Left hindlimb (tissue), 1 donor: ENCODE measurements at regions not wholly inside any gene's neighbourhood (a gene's known extent, or its start where the extent isn't known, plus 50 kb on each side); places are given as distances from the start of the nearest gene placed in this dataset.

ENCODE experiments used
- DNase-seq: peaks from one replicate; pipeline ENCODE4 v3.0.0-alpha.2; 2018

DNA sequence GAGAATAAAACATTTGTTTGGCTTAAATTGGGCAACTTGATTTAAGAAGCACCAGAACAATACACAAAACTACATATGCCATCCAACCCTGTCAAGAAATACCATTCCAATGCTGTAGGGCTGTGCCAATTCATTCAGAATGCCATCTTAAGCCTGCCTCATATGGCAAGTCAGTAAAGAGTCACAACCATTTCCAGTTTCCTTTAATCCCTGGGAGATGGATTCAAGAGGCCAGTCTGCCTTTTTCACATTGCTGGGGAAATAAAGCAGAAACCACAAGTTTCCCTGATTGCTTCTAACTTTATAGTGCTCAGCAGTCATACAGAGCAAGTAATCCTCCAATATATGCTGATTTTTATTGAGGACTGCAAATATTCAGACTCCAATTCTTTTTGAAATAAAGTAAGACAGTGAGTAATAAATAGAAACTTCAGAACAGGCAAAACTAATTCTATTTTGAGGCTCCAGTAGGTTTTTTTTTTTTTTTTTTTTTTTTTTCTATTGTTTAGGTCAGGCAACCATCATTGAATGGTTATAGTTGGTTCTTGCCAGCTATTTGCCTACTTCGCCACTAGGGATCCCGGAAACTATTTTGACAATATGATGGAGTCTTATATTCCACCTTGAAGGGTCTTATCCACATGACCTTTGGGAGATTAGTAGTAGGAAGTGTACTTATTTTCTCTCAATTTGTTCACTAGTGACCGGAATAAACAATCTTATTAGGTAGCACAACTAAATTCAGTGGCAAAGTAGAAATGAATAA lies 400.9 kb upstream of the MEF2C start:
- DNase-seq, result no peak

DNA sequence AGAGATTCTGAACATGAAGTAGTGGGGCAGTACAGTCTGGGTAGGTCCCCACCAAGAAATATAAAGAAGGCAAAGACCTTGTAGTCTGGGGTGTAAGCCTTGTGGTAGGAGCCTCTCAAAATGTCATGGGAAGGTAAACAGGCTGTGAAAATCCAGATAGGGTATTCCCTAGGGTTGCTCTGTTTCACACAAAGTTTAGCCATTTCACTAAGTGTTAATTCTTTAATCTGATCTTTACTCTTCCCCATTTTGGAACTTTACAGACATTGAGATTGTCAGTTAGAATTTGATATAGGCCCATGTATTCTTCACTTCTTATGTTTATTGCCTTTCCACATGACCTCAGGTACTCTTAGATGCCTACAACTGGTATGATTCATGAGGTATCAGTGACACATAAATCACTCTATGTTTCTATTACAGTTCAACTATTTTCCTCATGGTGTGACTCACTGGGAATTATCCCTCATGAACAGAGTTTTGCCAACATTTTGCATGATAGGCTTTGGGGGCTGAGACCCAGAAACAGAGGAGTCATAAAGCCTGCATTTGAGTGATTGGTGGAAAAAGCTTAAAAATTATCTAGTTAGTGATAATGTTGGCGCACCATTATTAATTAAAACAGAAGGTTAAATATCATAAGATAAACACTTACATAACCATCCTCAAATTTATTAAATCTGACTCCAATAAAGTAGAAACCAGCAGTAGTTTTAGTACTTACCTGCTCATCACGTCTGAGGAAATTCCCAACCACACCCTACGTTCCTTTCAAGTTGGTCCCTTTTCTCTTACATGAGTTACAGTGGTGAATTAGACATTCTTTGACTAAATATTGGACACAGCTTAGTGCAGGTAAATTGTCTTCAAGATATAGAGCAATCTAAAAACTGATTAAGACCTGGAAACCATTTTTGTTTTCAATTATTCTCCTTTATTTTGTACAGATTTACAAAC lies 399.8 kb upstream of the MEF2C start:
- DNase-seq, result no peak

DNA sequence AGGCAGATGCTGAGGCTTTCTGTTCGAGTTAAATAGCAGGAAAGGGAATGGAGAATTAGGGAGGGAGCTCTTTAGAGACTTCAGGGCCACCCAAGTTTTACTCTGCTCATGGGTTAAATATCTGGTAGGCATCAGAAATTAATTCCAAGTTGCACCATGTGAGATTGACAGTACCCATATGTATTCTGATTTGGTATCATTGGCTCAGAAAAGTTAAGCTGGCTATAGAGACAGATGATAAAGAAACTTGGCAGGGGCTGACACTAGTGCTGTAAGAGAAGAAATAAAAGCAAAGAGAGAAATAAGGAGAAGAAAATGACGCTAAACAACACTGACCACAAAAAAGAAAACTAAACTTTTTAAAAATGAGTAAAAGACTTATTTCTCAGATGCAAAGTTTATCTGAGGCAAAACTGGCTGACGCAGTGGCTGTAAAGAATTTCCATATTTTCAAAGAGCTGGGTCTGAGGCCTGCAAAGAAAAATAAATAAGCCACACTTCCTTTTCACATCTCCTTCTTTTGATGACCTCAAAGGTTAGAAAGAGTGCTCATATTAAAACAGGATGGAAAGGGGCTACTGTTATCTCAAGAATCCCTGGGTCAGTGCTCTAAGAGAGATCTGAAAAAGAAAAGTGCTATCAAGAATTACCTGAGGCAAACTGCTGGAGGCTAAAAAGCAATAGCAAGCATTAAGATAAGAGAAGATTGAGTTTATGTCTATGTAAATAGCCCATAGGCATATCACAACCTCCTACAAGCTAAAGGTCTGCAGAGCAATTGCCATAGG lies 399.0 kb upstream of the MEF2C start:
- DNase-seq, result no peak

DNA sequence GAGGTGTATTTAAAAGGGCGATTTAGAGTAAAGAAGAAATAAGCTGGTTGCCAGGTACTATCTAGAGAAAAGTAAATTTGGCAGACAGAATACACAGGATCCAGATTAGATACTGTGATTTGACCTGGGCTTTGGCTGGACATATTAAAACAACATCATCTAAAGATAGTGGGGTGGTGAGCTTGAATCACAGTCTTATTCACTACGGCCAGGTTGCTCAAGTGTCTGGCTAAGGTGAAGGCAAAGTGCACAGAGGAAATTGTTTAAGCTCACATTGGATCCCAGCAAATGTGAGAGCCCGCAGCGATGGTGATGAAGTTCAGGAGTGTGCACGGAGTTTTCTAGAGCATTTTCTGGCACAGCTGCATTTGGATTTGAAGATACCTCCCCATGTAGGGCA lies 398.2 kb upstream of the MEF2C start:
- no peak for DNase-seq

DNA sequence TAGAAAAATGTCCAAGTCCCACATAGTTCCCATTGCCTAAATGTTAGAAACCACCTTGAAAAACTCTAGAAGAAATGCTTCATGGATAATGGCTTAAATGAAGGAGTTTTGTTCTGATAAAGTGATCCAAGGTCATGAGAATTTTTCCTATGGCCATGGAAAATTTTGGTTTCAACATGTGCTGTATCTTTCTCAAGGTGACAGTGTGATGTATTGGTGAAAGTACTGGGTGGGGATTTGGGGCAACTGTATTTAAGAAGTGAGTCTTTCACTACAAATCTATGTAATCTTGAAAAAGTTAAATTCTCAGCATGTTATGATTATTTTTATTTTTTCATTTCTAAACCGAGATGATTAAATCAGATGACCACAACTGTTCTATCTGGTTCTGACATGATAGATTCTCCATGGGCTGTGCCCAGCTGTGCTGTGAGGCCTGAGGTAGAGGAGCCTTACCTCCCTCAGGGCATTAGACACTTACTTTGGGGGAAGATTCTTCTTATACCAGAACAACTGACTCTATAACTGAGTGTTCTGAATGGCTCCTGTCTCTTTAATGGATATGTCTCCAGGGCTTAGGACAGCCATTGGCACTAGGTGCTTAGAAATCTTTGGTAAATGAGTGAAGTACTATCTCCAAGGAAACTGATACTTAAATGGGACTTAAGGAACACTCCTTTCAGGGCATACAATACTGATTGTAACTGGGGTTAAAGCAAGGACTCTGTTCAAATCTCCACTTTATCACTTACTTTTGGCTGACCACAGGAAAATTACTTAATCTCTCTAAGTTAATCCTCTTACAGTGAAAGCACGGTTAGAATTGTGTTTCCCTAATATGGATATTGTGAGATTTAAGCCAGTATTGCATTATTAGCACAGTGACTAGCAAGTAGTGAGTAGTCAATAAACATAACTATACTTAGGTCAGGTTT lies 397.4 kb upstream of the MEF2C start:
- DNase-seq, result no peak

DNA sequence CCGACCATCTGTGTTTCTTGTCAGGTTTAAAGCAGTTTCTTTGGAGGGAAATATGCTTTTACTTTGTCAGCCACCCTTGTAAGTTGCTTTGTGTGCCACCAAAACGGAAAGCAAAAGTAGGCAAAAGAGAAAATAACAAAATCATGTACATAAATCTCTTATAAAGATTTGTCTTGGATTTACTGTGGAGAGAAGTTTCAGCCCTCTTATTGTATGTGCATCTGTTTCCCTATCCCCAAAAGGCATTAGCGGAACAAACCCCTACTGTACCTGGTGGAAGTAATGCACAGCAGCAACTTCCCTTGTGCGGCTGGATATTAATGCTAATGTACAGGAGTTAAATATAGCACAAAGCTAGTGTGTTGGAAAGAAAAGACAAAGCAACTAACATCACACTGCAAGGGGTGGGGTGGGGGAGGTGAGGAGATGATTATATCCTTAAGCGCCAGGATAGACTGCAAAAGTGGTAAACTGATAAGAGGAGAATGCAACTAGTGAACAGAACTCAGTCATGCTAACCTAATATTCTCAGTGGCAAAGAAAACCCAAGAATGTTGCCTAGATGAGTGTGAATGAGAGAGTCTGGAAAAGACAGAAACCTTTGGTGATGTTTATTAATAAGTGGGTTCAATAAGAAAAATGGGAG lies 396.5 kb upstream of the MEF2C start:
- no peak for DNase-seq

DNA sequence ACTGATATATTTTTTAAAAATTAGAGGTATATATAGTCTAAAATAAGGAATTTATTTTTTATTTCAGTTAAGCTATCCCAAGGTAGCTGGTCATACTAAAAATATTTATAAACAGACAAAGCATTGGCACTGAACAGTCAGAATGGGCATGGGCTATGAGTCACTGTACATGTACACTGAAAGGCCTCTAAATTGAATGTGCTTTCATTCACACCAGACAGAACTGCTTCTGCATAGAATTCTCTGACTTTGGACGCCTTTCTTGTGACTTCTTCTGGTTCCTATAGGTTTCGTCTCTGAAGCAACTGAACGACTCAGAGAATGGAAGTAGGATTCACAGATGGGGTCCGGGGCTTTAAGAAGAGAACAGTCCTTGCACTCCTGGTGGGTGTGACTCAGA lies 394.8 kb upstream of the MEF2C start:
- no peak for DNase-seq

DNA sequence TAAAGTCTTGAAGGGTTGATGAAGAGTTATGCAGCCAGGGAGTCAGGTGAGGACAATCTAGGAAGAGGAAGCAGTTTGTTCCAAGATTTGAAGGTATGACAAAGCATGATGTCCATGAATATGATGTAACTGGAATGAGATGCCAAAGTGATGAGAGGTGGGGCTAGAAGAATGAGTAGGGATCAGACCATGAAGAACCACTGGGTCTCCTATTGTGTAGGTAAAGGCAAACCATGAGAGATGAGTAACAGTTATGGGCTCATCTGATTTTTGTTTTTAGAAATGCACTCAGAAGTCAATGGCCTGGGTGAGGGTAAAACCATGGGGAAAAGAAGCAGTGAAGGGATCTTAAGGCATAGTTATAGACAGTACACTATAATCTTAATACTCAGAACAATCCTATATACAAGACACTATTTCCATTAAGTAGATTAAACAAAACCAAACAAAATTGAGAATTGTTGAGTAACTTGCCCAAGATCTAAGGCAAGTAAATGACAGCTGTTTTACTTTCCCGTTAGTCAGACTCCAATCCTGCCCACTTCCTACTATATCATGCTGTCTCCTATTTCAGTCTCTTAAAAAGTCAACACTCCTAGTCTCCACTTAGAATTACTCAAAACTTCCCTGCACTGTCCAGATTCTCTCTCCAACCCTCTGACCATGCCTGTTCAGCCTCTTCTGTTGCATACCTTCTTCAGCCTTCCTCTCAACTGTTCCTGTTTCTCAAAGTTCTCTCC lies 393.8 kb upstream of the MEF2C start:
- DNase-seq, result no peak

DNA sequence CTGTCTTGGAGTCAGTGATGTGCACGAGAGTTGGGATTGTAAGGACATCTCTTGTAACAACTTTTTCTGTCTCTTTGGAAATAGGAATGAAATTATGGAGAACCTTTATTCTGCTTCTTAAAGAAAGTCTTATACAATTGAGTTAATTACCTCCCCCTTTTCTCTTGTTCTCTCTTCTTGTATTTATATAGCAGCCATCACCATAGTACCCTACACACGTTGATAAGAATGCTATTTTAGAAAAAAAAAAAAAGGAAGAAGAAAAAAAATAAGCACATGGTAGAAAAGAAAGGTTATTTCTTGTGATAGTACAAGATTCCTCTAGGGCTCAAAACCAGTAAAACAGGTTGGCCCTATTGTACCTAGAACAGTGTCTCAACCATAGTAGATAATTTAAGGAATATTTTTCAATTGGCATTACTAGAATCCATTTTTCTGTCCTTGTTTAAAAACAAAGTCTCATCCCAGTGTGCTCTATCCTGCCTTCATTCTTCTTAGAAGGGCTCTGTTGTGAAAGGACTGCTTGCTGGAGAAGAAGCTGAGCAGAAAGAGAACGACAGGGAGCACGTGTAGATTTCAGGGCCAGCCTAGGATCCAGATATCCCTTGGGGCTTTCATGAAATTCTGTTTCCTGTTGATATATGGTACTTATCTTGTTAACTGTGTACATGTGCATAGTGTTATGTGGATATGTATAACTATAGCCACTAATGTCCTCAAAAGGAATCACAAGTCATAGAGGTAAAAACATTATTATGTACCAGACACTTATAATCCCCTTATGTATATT lies 392.3 kb upstream of the MEF2C start:
- DNase-seq, result no peak

DNA sequence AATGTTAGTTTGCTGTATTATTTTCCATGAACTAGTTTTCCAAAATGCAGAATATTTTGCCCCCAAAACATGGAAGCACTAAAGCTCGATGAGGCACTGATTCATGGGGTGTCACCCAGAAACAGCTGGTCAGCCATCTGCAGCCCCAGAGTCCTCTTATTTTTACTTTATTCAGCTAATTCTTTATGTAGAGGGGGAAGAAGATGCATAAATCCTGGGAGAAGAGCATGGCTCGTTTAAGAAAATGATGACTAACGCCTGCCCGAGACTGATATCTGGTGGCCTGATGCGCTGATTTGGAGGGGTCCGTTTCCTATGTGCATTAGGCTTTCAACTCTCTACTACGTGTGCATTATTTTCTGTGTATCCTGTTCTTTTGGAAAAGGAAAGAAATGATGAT lies 390.3 kb upstream of the MEF2C start:
- no peak for DNase-seq

DNA sequence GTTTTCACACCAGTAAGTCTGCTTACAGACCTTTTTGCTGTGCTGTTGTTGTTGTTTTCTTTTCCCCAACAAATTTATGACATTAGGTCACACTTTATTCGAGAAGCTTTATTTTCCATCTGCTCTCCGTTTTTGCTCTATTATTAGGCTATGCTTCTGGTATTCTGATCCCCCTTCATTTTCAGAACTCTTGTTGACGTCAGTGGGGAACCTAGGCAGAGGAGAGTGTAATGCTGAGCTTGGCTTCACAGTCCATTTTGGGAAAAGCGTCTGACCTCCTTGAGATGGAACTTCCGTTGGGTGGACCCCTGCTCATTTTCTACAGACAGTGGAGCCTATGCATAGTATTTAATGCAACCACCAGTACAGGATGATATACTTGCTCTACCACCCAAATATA lies 387.9 kb upstream of the MEF2C start:
- no peak for DNase-seq

DNA sequence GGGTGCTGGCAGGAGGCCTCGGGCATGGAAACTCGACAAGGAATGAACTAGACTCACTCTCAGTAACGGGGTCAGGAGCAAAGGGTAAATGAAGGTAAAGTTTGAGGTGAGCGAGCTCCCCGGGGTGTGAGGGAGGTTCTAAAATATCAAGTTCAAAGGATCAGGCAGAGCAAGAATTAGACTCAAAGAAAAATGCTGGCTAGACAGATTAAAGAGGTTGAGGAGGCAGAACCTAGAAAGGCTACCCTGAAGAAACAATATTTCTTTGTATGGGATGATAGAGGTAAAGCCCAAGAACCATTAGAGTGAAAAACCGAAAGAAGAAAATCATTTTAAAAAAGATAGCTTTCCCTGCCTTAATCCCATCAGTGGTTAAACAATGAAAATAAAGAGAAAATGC lies 386.7 kb upstream of the MEF2C start:
- no peak for DNase-seq

DNA sequence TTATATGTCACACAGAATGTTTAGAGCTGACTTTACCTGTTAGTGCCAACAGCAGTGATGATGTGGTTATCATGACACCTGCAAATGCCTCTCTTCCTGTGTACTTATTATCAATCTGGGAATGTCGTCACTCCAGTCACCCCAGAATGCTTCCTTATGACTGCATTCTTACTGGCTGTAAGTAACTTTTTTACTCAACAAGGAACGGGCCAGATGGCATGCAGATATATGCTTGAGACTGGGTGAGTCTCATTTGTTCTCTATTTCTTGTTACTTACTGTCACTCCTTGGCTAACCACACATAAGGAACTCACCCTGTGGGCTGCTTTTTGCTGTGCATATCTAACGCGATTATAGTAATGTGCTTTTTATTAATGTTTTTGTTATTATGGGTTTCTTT lies 385.5 kb upstream of the MEF2C start:
- DNase-seq, result no peak

DNA sequence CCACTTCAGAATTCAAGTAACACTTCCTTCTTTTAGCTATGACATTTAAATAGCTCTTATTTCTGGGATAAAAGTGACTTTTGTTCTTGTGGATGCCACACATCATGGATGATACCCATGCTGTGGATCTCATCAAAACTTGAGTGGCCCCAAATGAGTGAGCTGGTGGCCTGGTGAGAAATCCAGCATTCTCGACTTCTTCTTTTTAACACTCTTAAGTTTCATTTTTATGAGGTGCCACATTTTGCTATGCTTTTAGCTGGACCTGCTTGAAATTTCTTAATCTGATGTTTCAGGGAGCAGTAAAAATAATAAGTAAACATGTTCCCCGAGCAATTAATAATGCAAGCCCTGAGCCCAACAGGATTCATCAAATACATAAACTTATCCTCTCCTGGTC lies 384.8 kb upstream of the MEF2C start:
- no peak for DNase-seq

DNA sequence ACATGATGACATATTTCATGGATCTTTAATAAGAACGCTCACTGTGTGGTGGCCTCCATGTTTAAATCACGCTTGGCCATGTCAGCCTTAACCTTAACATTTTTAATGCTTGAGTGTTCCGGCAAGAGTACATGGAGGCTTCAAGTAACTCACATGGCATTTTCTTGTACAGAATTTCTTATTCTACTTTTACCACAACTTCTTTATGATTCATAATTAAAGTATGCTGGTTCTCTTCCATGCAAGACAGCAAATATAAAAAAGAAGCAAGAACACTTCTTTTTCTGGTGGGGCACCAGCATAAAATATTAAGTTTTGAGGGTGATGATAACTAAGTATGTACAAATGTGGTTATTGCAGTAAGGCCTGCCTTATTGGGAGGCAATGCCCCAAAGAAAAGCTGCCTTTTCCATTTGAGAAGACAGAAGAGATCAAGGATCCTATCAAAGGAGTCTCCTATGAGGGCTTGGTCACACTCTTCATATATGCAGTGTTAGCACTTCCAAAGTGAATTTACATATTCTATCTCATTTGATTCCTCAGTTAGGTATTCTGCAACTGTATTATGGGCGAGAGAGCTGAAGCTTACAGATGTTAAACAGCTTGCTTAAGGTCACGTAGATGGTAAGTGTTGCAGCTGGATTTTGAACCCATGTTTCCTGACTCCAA lies 382.7 kb upstream of the MEF2C start:
- no peak for DNase-seq

DNA sequence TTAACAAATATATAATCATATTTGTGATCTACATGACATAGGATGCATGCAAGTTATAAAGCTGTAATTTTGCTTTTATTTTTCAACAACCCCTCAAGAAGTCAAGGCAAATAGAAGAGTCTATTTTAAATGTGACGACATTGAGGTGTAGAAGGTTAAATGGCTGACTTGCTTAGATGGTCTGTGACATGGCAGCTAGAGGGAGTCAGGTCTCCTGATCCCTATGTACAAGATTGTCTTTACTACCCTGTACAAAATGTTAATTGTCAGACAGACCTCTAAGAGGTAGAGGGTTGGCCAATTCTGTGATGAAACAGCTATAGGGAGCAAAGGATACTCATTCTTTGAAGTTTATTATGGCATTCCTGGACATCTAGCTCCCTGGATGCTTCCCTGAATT lies 380.9 kb upstream of the MEF2C start:
- DNase-seq, result no peak

DNA sequence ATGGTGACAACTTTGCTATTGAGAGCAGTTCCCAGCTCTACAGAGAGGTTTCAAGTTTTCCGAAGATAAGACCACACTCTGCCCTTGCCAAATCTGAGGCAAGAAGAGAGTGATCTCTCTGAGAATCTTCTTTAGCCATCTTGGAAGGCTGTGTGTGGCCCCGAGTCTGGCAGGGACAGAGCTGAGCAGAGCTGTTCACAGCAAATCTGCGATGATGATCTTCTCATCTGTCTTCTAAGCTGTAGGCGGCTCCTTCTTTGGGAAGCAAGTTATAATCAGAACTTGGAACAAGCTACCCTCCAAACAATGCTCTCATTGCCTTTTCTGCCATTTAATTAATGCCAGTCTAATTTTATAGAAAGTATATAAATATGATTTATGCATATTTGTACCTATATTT lies 379.0 kb upstream of the MEF2C start:
- no peak for DNase-seq

DNA sequence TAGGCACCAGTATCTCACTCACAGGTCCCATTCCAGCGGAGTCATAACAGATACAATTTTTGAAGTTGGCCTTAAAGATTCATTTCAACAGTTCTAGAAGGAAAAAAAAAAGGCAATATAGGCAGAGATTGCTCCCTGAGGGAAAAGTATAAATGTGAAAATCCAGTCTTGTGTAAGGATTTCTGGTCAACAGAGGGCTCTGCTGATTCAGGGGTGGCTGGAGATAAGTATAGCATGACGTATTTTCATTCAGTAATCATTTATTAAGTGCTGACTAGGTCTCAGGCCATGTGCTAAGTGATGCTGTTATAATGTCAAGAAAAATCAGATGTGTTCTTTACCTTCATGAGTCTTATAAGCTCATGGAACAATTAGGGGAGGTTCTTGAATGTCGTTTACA lies 377.3 kb upstream of the MEF2C start:
- no peak for DNase-seq

DNA sequence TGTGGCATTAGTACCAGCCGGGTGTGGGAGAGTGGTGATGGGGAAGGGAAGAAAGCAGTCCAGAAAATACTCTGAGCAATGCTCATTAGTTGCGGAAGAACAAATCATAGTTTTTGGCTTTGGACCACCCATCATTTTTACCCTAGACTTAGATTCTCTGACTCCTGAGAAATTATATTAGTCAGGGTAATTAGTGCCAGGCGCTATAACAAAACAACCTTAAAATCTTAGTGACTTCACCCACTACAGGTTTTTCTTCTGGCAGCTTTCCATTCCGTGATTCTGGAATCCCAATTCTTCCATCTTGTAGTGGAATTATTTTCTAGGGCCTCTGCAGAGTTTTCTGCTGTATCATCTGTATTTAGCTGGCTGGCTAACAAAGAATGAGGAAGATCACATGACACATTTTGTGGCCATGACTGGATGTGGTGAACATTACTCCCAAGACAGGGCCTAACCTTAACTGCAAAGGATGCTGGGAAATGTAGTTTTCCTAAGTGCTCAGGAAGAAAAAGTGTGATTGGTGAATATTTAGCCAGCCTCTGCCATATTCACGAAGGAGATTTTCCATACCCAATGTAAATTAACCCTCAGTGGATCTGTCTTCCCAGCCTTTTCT lies 373.0 kb upstream of the MEF2C start:
- no peak for DNase-seq
